PC-3 (cell line): ENCODE measurements at regions not wholly inside any gene's neighbourhood (a gene's known extent, or its start where the extent isn't known, plus 50 kb on each side); places are given as distances from the start of the nearest gene placed in this dataset.

ENCODE experiments used
- CTCF ChIP-seq: fragments of 300-600 bp; sonication (generic); conservative IDR thresholded peaks from 2 replicates; pipeline ENCODE4 v1.5.1; 2017; ENCODE audit warnings: antibody characterized with exemption, low read depth, mild to moderate bottlenecking, low read length
- EZH2phosphoT487 ChIP-seq: fragments of 300-600 bp; sonication (generic); IDR thresholded peaks from 2 replicates; pipeline ENCODE4 v1.6.1; 2018; ENCODE audit warnings: mild to moderate bottlenecking, antibody characterized with exemption, low read length, borderline replicate concordance

GRCh38 chr15:97688886-97689285, 271.6 kb upstream of the ARRDC4 start:
- TF ChIP-seq CTCF (no peak), EZH2phosphoT487 (no peak)
